GM12891 (cell line): ENCODE measurements at regions not wholly inside any gene's neighbourhood (a gene's known extent, or its start where the extent isn't known, plus 50 kb on each side); places are given as distances from the start of the nearest gene placed in this dataset.
"Not testable (repeated sequence)": the region's sequence is repeated elsewhere in the genome, so short reads cannot be mapped to it uniquely, and the experiment has no call there.

Experiments used
- PAX5 ChIP-seq: IDR thresholded peaks from 2 replicates; pipeline ENCODE4 v1.6.1; 2011; ENCODE audit warnings: low read length, moderate library complexity, mild to moderate bottlenecking; ENCODE audit not compliant: insufficient read depth, severe bottlenecking
- POLR2A ChIP-seq: IDR thresholded peaks from 2 replicates; pipeline ENCODE4 v1.6.1; 2011; ENCODE audit warnings: low read depth, low read length, control low read depth
- POLR2AphosphoS5 ChIP-seq: IDR thresholded peaks from 2 replicates; pipeline ENCODE4 v1.6.1; 2011; ENCODE audit warnings: low read depth, low read length, control low read depth
- SPI1 ChIP-seq: IDR thresholded peaks from 2 replicates; pipeline ENCODE4 v1.6.1; 2011; ENCODE audit warnings: low read depth, low read length, control low read depth
- TAF1 ChIP-seq: IDR thresholded peaks from 2 replicates; pipeline ENCODE4 v1.6.1; 2011; ENCODE audit warnings: low read depth, low read length, control low read depth

DNA sequence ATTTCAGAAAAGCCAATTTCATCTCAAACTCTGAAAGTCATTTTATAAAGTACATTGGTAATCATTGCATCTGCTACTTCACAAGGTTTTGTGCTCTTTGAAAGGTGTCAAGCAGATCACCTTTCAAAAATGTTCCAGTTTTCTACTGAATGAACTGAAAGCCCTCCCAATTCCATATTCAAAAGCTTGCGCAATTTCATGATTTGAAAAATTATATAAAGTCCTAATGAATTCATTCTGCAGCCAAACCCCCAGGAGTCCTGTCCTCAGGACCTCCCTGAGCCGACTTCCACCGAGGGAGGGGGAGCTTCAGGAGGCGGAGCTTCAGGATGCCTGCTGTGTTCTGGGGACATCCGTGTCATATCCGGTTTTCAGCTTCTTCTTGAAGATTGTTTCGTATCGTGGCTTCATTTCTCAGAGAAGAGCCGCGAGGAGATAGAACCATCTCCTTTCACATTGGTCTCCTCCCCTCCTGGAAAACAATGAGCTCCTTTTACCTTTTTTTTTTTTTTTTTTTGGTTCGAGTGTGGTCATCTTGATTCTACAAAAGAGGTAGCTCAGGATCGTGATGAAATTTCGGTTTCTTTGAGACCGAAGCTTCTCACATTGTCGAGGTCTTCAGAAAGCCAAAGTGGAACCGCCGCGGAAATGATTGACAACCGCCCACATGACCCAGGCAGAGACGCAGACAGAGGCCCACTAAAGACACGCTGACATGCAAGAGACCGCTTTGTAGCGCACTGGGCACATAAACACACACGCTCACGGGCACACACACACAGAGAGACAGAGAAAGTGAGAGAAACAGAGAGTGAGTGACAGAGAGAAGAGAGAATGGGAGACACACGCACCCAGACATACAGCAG lies 553.8 kb upstream of the ZNF337 start:
- TF ChIP-seq POLR2A, POLR2AphosphoS5, SPI1, TAF1, PAX5: not testable (repeated sequence)
